ENCODE measurements at regions not wholly inside any gene's neighbourhood (a gene's known extent, or its start where the extent isn't known, plus 50 kb on each side); places are given as distances from the start of the nearest gene placed in this dataset.

- no peak for TF ChIP-seq CTCF (IDR thresholded peaks at IDR 0.05)
- no peak overlapping the region for H3K4me3 ChIP-seq
- no peaks in the 10 kb centered on the region for H3K36me3 ChIP-seq
- no peak overlapping the region for H3K27ac ChIP-seq
- intact Hi-C loops (cut with DNase I): no loop called here
- no peaks in the 10 kb centered on the region for H3K4me1 ChIP-seq
- no peak for DNase-seq
- no peaks in the 10 kb centered on the region for H3K27me3 ChIP-seq
- ATAC-seq: no peak
- H3K9me3 ChIP-seq: peaks cover 0 to 4% of the 10 kb centered on the region in 2 donors
Observed at GRCh38 chr12:102302553-102302952, 104.9 kb upstream of the PMCH start.

- H3K9me3 ChIP-seq: peaks cover 0 to 4% of the 10 kb centered on the region in 2 donors
- H3K4me3 ChIP-seq: no peak overlapping the region
- no peak for DNase-seq
- no peak for TF ChIP-seq CTCF (IDR thresholded peaks at IDR 0.05)
- H3K27me3 ChIP-seq: no peaks in the 10 kb centered on the region
- no peak overlapping the region for H3K27ac ChIP-seq
- H3K4me1 ChIP-seq: no peaks in the 10 kb centered on the region
- H3K36me3 ChIP-seq: no peaks in the 10 kb centered on the region
- intact Hi-C loops (cut with DNase I): no loop called here
- no peak for ATAC-seq
Observed at GRCh38 chr12:102301547-102301946, 103.9 kb upstream of the PMCH start.

- intact Hi-C loops (cut with DNase I): no loop called here
- ATAC-seq: peak; percentile 86
Observed at GRCh38 chr12:102300824-102301461, 103.3 kb upstream of the PMCH start.

GRCh38 chr12:102299731-102300130, 102.1 kb upstream of the PMCH start:
- no peaks in the 10 kb centered on the region for H3K4me1 ChIP-seq
- no peaks in the 10 kb centered on the region for H3K27me3 ChIP-seq
- no peak overlapping the region for H3K4me3 ChIP-seq
- H3K9me3 ChIP-seq: peaks cover 0 to 4% of the 10 kb centered on the region in 2 donors
- intact Hi-C loops (cut with DNase I): no loop called here
- ATAC-seq (no peak), DNase-seq (no peak)
- no peak overlapping the region for H3K27ac ChIP-seq
- TF ChIP-seq CTCF (IDR thresholded peaks at IDR 0.05): no peak
- no peaks in the 10 kb centered on the region for H3K36me3 ChIP-seq

More at GRCh38 chr12:102300824-102301461, 103.3 kb upstream of the PMCH start:
- no peaks in the 10 kb centered on the region for H3K27me3 ChIP-seq
- H3K4me1 ChIP-seq: no peaks in the 10 kb centered on the region
- no peak for DNase-seq
- no peak overlapping the region for H3K27ac ChIP-seq
- H3K4me3 ChIP-seq: no peak overlapping the region
- H3K36me3 ChIP-seq: no peaks in the 10 kb centered on the region
- TF ChIP-seq CTCF (IDR thresholded peaks at IDR 0.05): peak; percentile 23 to 30
- peaks cover 0 to 4% of the 10 kb centered on the region in 2 donors for H3K9me3 ChIP-seq

- Histone ChIP-seq H3K4me3 (no peak overlapping the region), H3K4me1 (no peaks in the 10 kb centered on the region), H3K36me3 (no peaks in the 10 kb centered on the region), H3K9me3 (peaks cover 0 to 4% of the 10 kb centered on the region in 2 donors), H3K27ac (no peak overlapping the region), H3K27me3 (no peaks in the 10 kb centered on the region)
- DNase-seq: no peak
- peak; percentile 46 for ATAC-seq
- TF ChIP-seq CTCF (IDR thresholded peaks at IDR 0.05): no peak
- intact Hi-C loops (cut with DNase I): no loop called here
Observed at GRCh38 chr12:102298022-102298421, 100.4 kb upstream of the PMCH start.

Data from left lung (tissue), 4 donors.